HG03135 (cell line): ENCODE measurements at regions not wholly inside any gene's neighbourhood (a gene's known extent, or its start where the extent isn't known, plus 50 kb on each side); places are given as distances from the start of the nearest gene placed in this dataset.
"Not testable (repeated sequence)": the region's sequence is repeated elsewhere in the genome, so short reads cannot be mapped to it uniquely, and the experiment has no call there.

Experiments
- ATAC-seq: cut with Tn5 transposase; IDR thresholded peaks from one replicate; pipeline ENCODE4 v1.9.1; 2021; ENCODE audit warnings: mild to moderate bottlenecking, moderate library complexity; ENCODE audit not compliant: unreplicated experiment

GRCh38 chr1:121003230-121003629 is 113.7 kb downstream of the PPIAL4A start:
- ATAC-seq = not testable (repeated sequence)

DNA sequence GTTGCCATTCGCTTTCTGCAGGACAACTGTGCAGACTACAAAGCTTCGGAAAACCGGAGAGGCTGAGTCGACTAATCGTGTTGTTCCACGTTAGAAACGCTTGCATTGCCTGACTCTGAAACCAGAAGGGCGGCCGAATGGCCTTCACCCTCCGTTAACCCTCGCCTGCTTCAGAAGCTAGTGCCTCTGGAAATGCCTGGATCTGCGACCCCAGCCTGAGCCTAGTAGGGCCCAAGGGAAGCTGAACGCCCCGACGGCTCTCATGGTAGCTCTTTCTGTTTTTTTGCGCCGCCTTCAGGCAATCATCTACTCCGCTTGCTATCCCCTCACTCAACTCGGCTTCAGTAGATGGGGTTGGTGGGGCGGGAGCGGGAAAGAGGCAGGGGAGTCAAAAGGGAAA is 117.3 kb downstream of the PPIAL4A start:
- not testable (repeated sequence) for ATAC-seq

- not testable (repeated sequence) for ATAC-seq
Measured at GRCh38 chr1:121007755-121008154, 118.2 kb downstream of the PPIAL4A start.

DNA sequence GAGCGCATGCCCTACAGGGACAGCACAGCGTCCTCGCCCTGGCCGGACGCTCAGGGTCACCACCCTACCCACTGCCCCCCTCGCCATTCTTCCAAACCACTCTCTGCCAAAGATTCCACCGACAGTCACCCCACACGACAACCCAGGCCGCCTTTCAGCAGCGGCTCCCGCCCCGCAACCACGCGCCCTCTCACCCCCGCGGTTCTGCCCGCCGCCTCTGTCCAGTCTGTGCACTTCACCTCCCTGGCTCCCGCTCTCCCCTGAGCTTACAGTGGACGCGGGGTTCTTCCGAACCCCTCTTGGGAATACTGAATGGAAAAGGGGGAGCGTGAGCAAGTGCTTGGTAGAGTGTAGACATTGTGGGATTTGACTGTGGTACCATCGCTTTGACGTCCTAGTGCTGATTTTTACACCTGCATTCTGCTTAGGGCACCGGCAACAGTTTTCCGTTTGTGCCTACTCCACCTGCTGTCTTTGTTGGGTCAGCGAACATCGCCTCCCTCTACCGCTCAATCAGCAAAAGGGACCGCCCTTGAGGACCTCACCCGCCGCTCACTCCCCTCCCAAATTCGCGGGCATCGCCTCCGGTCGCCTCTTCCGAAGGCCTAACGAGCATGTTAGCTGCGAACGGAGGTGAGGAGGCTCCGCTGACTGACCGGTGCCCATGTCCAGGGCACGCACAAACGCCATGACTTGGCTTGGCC is 119.1 kb downstream of the PPIAL4A start:
- not testable (repeated sequence) for ATAC-seq

DNA sequence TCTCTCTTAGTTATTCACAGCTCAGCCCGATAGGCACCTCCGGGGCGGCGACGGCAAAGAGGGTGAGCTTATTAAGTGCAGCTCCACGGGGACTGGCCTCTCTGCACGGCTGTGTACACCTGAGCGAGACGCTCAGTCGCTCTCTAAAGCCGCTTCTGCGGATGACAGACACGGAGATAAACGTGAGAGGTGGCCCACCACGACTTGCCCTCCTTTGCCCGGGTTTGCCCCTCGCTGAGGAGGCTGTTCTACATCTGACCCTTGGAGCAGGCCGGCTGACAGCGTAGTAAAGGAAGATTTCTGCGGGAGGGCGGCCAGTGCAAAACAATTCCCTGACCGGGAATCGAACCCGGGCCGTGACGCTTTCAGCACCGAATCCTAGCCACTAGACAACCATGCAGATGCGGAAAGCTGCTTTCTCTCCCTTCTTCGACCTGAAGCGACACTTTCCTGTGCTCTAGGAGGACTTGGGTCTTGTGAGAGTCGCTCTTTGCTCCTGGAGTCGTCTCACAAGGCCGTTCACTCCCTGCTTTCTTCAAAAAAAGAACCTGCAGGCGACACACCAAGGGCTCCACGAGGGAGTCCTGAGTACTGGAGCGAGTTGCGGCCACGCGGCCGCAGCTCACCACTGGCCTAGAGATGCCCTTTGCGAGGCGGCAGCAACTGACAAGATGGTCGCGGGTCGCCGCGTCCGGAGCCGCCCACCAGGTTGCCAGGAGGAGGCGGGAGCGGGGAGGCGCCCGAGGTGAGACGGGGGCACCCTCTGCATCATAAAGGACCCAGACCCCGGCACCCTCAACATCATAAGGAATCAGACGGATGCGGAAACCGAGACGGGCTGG is 119.9 kb downstream of the PPIAL4A start:
- ATAC-seq = not testable (repeated sequence)

DNA sequence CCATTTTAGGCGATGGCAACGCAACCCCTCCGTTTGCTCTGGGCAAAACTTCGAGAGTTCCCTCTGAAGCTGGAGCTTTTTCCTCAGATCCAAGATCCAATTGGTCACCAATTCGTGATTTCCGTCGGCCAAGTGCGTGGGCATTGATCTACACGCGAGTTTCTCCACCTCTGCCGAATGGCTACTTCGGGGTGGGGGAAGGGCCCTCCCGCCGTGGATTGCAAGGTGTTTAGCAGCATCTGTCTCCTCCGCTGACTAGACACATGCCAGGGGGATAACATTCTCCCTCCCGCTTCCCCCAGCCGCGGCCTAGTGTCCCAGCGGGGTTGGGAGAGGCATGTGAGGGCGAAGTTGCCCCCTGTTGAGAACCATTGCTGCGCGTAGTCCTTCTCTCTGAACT is 120.6 kb downstream of the PPIAL4A start:
- not testable (repeated sequence) for ATAC-seq

DNA sequence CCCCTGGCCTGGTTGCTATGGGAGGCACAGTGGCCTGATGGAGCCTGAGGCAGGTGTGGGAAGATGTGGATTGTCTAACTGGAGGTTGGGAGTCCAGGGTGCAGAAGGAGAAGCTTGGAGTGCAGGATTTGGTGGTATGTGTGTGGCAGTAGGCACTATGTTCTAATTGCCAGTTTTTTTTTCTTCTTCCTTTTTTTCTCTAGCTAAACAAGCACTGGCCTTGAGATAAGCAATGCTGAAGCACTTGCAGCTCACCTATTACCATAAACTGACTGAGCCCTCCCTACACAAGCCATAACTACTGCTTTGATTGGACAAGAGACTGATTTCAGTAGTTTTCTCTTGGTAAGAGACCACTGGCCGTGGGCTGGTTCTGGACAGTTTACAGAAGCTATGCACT is 123.6 kb downstream of the PPIAL4A start:
- not testable (repeated sequence) for ATAC-seq

DNA sequence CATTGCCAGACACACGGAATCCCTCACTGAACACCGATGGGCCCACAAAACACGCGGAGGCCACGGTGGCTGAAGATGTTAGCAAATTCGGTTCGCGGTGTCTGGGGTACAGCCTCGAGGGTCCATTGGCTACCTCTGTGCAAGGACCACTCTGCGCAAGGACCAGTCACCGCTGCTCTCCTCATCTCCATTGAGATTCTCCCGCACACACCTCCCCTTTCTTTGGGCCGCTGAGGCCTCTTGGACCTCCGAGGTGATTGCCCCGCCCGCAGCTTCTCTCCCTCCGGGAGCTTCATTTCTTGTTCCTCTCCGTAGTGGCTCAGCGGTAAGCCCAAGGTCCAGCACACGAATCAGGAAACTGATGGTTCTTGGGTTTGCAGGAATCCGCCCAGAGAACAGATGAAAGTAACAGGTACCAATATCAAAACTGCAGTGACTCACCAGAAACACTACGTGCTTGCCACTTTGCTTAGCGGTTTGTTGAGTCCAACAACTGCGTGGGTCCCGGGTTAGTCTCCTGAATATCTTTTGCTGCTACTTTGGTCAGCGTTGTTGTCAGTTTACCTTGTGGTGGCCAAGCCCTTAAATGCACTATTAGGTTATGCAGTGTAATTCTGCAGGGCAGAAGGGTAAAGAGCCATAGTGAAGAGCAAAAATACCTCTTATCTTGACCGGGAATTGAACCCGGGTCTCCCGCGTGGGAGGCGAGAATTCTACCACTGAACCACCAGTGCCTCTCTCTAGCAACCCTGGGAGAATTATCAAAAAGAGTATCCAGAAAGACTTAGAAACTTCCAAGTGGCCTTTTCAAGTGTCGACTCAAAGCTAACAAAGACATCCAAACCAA is 126.8 kb downstream of the PPIAL4A start:
- ATAC-seq = not testable (repeated sequence)

DNA sequence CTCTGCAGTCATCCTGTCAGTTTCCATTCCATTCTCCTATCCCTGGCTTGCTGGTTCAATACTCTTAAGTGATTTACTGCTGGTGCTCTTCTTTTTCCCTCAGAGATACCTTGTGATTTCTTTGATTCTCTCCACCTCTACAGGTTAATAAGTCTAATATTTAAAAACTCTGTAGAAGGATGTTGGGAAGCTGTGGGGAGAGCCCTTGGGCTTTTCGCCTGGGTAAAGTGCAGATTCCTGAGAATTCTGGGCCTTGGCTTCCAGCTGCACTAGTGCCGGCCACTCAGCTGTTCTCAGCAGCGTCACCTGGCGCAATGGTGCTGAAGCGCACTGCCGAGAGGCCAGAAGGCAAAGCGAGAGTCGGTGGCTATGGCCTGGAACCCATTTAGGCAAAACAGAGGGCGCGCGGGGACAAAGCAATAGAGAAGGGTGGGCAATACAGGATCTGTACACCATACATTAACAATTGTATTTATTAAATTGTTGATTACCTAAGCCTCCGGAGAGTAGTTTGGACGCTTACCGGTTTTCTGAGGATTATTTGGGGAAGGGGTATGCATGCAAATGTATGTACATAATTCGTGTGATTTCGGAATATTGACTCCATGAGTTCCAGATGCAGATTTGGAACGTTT is 130.3 kb downstream of the PPIAL4A start:
- ATAC-seq = not testable (repeated sequence)

DNA sequence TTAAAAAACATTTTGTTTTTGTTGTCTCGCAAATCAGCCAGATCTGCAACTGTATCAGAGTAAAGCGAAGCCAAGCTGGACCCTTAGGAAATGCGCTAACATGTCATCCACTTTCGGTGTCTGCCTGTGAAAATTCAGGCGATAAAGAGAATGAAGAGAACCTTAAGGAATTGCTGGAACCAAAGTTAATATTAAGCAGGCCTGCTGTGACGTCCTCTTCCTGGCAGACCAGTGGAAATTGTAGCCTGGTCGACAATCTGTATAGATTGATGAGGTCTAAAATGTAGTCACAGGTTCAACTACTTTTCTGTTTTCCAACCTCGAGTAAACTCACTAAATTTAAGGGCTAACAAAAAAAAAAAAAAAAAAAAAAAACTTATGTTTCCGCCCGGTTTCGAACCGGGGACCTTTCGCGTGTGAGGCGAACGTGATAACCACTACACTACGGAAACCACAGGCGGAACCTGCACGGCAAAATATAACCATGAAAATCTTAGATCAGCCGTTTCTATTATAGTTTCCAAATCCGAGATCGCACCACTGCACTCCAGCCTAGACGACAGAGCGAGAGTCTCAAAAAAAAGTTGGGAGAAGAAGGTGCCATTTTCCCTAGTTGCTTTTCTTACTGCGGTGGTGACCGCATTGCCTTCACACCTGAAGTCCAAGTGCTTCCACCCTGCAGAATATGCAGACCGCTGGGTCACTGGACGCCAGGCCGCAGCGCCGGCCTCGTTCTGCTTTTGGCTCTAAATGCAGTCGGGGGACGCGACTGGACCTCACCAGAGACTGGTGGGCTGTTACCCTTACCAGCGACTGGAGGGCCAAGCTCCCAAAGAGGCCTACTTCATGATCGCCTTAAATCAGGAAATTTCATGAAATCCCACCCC is 131.0 kb downstream of the PPIAL4A start:
- not testable (repeated sequence) for ATAC-seq

DNA sequence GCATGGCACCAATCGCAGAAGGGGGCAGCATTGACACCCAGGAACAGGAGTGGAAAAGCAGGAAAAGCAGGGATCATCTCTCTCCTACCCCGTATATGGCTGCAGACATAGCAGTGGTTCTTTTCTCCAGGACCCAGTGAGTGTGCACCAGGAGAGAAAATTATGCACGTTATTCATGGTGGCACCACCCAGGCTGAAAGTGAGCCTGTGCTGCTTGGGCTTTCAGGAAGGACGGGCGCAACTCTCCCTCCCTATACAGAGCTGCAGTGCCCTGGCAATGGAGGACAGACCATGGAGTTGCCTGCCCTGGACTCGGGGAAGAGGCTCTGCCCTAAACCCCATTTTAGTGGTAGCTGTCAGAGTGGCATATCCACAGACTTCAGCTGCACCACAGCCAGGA is 132.1 kb downstream of the PPIAL4A start:
- ATAC-seq = not testable (repeated sequence)

DNA sequence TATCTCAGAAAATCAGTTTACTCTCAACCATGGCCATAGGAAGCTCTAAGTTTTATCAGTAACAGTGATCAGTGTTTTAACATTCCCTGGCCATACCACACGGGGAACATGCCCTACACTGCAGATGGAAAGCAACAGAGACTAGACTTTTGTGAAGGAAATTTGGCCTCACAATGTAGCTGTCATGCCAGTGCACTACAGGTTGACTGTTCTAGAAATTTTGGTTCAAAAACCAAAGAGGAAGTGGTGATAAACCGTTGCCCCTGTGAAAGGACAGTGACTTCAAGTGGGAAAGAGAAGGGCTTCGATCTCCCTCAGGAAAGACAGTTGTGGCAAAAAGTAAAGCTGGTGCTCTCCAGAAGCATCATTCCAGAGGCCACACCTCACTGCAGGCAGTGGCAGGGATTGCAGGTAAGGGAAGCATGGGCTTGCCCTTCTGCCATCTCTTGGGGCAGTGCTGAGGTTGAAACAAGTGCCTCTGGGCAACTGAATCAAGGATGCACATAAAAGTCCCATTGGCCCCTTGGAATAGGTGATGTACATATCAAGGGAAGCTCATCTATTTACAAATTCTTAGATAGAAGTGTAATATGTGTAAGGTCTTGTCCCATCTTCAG is 143.4 kb downstream of the PPIAL4A start:
- ATAC-seq = not testable (repeated sequence)

DNA sequence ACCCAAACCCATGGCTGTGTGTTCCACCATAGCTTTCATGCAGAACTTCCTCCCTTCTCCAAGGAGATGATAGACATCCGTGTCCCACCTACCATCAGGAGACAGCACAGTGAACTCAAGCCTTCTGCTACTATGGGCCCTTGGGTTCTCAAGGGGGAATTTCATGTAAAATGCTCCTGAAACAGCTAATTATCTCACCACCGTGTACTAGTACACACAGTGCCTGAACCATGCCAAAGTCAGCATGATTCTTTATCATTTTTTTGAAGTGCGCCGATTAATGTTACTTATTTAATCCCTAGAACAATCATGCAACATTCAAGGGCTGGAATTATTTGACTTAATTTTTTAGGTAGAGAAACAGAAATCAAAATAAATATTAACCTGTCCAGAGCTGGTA is 147.2 kb downstream of the PPIAL4A start:
- not testable (repeated sequence) for ATAC-seq

DNA sequence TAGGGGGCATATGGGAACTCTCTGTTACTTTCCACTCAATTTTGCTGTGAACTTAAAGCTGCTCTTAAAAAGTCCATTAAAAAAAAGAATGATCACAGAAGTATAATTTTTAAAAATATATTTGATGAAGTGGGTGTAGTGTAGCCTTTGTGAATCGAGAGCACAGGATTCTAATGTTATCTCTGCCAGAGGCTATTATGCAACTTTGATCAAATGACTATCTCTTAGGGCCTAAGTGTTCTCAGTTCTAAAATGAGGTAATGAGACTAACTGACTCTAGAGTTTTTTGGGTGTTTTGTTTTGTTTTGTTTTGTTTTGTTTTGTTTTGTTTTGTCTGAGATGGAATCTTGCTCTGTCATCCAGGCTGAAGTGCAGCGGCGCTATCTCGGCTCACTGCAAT is 143.2 kb downstream of the FAM72B start:
- not testable (repeated sequence) for ATAC-seq

- ATAC-seq = not testable (repeated sequence)
Measured at GRCh38 chr1:121041497-121041896, 142.6 kb downstream of the FAM72B start.

DNA sequence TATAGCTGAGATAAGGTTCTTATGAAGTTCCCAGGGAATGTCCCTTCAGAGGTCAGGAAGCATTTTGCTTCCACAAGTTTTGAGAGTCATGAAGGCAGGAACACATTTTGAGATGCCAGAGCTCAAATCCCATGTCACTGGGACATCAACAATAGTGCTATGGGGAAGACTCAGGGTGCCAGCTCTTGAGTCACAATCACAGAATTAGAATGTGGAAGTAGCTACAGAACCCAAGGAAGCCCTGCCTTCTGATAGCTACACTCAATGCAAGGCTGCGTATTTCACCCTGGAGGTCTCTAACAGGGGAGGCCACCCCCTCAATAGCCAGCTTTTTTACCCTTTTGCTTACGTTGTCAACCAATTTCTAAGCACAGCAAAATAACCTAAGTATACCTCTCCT is 141.3 kb downstream of the FAM72B start:
- not testable (repeated sequence) for ATAC-seq

DNA sequence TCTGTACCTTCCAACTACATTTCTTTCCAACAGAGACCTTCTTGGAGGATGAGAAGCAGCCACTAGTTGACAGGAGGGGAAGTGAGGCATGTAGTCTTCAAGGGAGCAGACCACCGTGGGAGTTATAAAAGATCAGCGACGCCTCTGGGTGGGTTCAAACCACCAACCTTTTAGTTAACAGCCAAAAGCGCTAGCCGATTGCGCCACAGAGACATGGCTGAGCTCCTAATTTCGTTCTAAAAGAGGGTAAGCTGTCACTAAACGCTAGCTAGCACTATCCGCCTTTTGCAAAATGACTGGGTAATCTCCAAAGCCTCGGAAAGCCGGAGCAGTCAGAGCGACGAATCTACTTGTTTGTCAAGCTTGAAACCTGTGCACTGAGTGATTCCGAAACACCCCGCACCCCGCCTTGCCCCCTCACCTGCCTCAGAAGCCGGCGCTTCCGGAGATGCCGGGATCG is 135.8 kb downstream of the FAM72B start:
- not testable (repeated sequence) for ATAC-seq

- ATAC-seq = not testable (repeated sequence)
Measured at GRCh38 chr1:121048769-121049443, 135.2 kb downstream of the FAM72B start.
